ENCODE measurements at regions not wholly inside any gene's neighbourhood (a gene's known extent, or its start where the extent isn't known, plus 50 kb on each side); places are given as distances from the start of the nearest gene placed in this dataset.

DNA sequence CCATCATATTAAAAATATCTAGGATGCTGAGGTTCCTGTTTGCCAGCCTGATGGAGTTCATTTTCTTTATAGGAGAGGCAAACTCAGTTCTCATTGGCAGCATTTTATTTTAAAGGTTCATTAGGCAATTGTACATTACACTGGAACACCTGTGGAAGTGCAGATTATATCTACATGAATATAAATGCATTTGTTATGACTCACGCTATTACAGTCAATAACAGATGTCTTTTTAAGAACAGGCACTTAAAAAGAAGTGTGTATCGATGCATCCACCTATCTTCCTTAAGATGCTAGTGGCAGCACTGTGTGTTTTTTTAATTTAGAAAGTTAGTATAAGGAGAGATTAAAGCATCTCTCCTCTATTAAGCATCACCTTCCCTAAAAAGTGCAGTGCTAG, 276.5 kb downstream of the PRDM2 start:
- POLR2A ChIA-PET (ENCODE audit: low non-redundant PET), result no interaction called here
- no peak overlapping the region for H3K4me3 ChIP-seq (ENCODE audit: low read depth, low read length, poor library complexity, severe bottlenecking)
- intact Hi-C loops (cut with micrococcal nuclease; ENCODE audit: unreplicated experiment), result no loop called here
- H3K9me3 ChIP-seq (ENCODE audit: low read depth, low read length, poor library complexity, severe bottlenecking), result no peaks in the 10 kb centered on the region
- DNase-seq (ENCODE audit: low spot score), result no peak
- BruUV-seq (replicated peaks), result no TSS peak
- TF ChIP-seq EZH2 (IDR thresholded peaks at IDR 0.05; ENCODE audit: borderline replicate concordance, low read depth, low read length, poor library complexity, severe bottlenecking), result no peak
- TF ChIP-seq, protein P1, sequence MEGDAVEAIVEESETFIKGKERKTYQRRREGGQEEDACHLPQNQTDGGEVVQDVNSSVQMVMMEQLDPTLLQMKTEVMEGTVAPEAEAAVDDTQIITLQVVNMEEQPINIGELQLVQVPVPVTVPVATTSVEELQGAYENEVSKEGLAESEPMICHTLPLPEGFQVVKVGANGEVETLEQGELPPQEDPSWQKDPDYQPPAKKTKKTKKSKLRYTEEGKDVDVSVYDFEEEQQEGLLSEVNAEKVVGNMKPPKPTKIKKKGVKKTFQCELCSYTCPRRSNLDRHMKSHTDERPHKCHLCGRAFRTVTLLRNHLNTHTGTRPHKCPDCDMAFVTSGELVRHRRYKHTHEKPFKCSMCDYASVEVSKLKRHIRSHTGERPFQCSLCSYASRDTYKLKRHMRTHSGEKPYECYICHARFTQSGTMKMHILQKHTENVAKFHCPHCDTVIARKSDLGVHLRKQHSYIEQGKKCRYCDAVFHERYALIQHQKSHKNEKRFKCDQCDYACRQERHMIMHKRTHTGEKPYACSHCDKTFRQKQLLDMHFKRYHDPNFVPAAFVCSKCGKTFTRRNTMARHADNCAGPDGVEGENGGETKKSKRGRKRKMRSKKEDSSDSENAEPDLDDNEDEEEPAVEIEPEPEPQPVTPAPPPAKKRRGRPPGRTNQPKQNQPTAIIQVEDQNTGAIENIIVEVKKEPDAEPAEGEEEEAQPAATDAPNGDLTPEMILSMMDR (conservative IDR thresholded peaks at IDR 0.05; ENCODE audit: low read depth, low read length), result no peak
- H3K4me1 ChIP-seq (ENCODE audit: insufficient read depth, low read length, poor library complexity, severe bottlenecking), result no peaks in the 10 kb centered on the region
- CTCF ChIA-PET, result no interaction called here
- no peak overlapping the region for H3K27ac ChIP-seq (ENCODE audit: low read depth, low read length, poor library complexity, severe bottlenecking)
- no peaks in the 10 kb centered on the region for H3K36me3 ChIP-seq (ENCODE audit: insufficient read depth, low read length, poor library complexity, severe bottlenecking)
- no peaks in the 10 kb centered on the region for H3K27me3 ChIP-seq (replicated peaks; ENCODE audit: insufficient read depth, low read depth, low read length, poor library complexity)

DNA sequence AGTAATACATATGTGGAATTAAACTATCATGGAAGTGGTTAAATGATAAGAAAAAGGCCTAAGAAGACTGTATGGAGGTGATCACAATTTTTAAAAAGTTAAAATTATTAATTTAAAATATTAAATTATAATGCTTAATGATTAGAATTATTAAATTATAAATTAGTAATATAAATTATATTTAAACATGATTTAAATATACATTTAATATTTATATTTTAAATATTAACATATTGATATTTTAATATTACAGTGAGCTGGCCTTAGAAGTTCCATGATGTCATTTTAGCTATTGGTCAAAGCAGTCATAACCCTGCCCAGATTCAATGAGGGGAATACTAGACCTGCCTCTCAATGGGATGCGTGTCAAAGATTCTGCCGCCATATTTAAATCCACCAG, 281.2 kb downstream of the PRDM2 start:
- BruUV-seq (replicated peaks), result no TSS peak
- Histone ChIP-seq H3K36me3 (ENCODE audit: insufficient read depth, low read length, poor library complexity, severe bottlenecking) (no peaks in the 10 kb centered on the region), H3K9me3 (ENCODE audit: low read depth, low read length, poor library complexity, severe bottlenecking) (no peaks in the 10 kb centered on the region), H3K27me3 (replicated peaks; ENCODE audit: insufficient read depth, low read depth, low read length, poor library complexity) (no peaks in the 10 kb centered on the region), H3K4me1 (ENCODE audit: insufficient read depth, low read length, poor library complexity, severe bottlenecking) (no peaks in the 10 kb centered on the region), H3K27ac (ENCODE audit: low read depth, low read length, poor library complexity, severe bottlenecking) (no peak overlapping the region), H3K4me3 (ENCODE audit: low read depth, low read length, poor library complexity, severe bottlenecking) (no peak overlapping the region)
- TF ChIP-seq EZH2 (IDR thresholded peaks at IDR 0.05; ENCODE audit: borderline replicate concordance, low read depth, low read length, poor library complexity, severe bottlenecking), result no peak
- TF ChIP-seq, protein P1 (conservative IDR thresholded peaks at IDR 0.05; ENCODE audit: low read depth, low read length), result no peak
- no peak for DNase-seq (ENCODE audit: low spot score)
- ChIA-PET POLR2A (ENCODE audit: low non-redundant PET) (no interaction called here), CTCF (no interaction called here)
- intact Hi-C loops (cut with micrococcal nuclease; ENCODE audit: unreplicated experiment), result no loop called here

DNA sequence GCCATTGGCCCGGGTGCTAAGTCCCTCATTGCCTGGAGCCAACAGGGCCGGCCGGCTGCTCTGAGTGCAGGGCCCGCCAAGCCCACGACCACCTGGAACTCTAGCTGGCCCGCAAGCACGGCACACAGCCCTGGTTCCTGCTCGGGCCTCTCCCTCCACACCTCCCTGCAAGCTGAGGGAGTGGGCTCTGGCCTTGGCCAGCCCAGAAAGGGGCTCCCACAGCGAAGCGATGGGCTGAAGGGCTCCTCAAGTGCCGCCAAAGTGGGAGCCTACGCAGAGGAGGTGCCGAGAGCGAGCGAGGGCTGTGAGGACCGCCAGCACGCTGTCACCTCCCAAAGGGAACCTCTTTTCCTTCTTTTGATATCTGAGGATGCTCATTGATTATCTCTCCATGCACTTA, 283.4 kb downstream of the PRDM2 start:
- TF ChIP-seq, protein P1 (conservative IDR thresholded peaks at IDR 0.05; ENCODE audit: low read depth, low read length), result no peak
- no peak for TF ChIP-seq EZH2 (IDR thresholded peaks at IDR 0.05; ENCODE audit: borderline replicate concordance, low read depth, low read length, poor library complexity, severe bottlenecking)
- no TSS peak for BruUV-seq (replicated peaks)
- Histone ChIP-seq H3K4me1 (ENCODE audit: insufficient read depth, low read length, poor library complexity, severe bottlenecking) (no peaks in the 10 kb centered on the region), H3K4me3 (ENCODE audit: low read depth, low read length, poor library complexity, severe bottlenecking) (no peak overlapping the region), H3K27ac (ENCODE audit: low read depth, low read length, poor library complexity, severe bottlenecking) (no peak overlapping the region), H3K36me3 (ENCODE audit: insufficient read depth, low read length, poor library complexity, severe bottlenecking) (no peaks in the 10 kb centered on the region), H3K9me3 (ENCODE audit: low read depth, low read length, poor library complexity, severe bottlenecking) (no peaks in the 10 kb centered on the region), H3K27me3 (replicated peaks; ENCODE audit: insufficient read depth, low read depth, low read length, poor library complexity) (no peaks in the 10 kb centered on the region)
- POLR2A ChIA-PET (ENCODE audit: low non-redundant PET), result no interaction called here
- intact Hi-C loops (cut with micrococcal nuclease; ENCODE audit: unreplicated experiment), result no loop called here
- CTCF ChIA-PET, result no interaction called here
- no peak for DNase-seq (ENCODE audit: low spot score)

Measured in A673 (cell line).